Heart right ventricle (tissue), 16 donors: ENCODE measurements at regions not wholly inside any gene's neighbourhood (a gene's known extent, or its start where the extent isn't known, plus 50 kb on each side); places are given as distances from the start of the nearest gene placed in this dataset.
"Not testable (repeated sequence)": the region's sequence is repeated elsewhere in the genome, so short reads cannot be mapped to it uniquely, and the experiment has no call there.

Experiments
- ATAC-seq, 8 donors: fragments of 200-7000 bp; cut with Tn5 transposase; one replicate each; pipeline ENCODE4 v1.9.1; 2020; ENCODE audit warnings: mild to moderate bottlenecking in 8 of 8, moderate library complexity in 8 of 8, moderate number of reproducible peaks in 1 of 8
- DNase-seq, 2 donors: peaks; one replicate each; pipeline ENCODE4 v3.0.0-alpha.2; 2020
- H3K27ac ChIP-seq, 10 donors: fragments of 200-600 bp; sonication (generic) in 2 of 10; one replicate each; pipeline versions ENCODE4 v1.5.0 to v1.8.0; 2020 to 2022; ENCODE audit warnings: mild to moderate bottlenecking in 3 of 10
- H3K27me3 ChIP-seq, 7 donors: fragments of 200-600 bp; one replicate each; pipeline ENCODE4 v1.8.0; 2021 to 2022; ENCODE audit warnings: mild to moderate bottlenecking in 2 of 7
- H3K36me3 ChIP-seq, 9 donors: fragments of 200-600 bp; sonication (generic) in 1 of 9; one replicate each; pipeline versions ENCODE4 v1.5.0 to v1.8.0; 2020 to 2022; ENCODE audit warnings: mild to moderate bottlenecking in 2 of 9
- H3K4me1 ChIP-seq, 9 donors: fragments of 200-600 bp; sonication (generic) in 1 of 9; one replicate each; pipeline versions ENCODE4 v1.5.0 to v1.8.0; 2020 to 2022; ENCODE audit warnings: mild to moderate bottlenecking in 4 of 9
- H3K4me3 ChIP-seq, 10 donors: fragments of 200-600 bp; sonication (generic) in 2 of 10; one replicate each; pipeline versions ENCODE4 v1.5.0 to v1.8.0; 2020 to 2022; ENCODE audit warnings: mild to moderate bottlenecking in 7 of 10, moderate library complexity in 2 of 10
- H3K9me3 ChIP-seq, 11 donors: fragments of 200-600 bp in 10 of 11; sonication (generic) in 2 of 11; one replicate each; pipeline versions ENCODE4 v1.5.0 to v1.8.0; 2013 to 2022; ENCODE audit warnings: mild to moderate bottlenecking in 2 of 11, control low read depth in 1 of 11, moderate library complexity in 1 of 11
- CTCF ChIP-seq, 9 donors: fragments of 200-600 bp; sonication (generic) in 2 of 9; IDR thresholded peaks; one replicate each; pipeline versions ENCODE4 v1.5.0 to v1.8.0; 2021 to 2022; ENCODE audit warnings: antibody characterized with exemption in 9 of 9, mild to moderate bottlenecking in 5 of 9, moderate library complexity in 1 of 9
- WGBS, 2 donors: extraction: QIAGEN DNeasy Blood & Tissue Kit; methylation state at CpG; one replicate each; pipeline ENCODE4 v1.1.7; 2013; ENCODE audit warnings: inconsistent platforms in 1 of 2; 5-methylcytosine and 5-hydroxymethylcytosine counted together
- intact Hi-C, 10 donors: fragments of 100-400 bp; cut with DNase I; formaldehyde crosslinking; loops; one replicate each; pipeline versions ENCODE4 v1.11.1 to v1.14.2; 2022
- donor health status: Arrhythmogenic right ventricular cardiomyopathy.
- donor health status: ischemic (EF 13 %, LVEDD 7.1; RV severe dilation, severe dysfunction).
- donor health status: healthy with polysubstance abuse.
- donor health status: DM: no; HTN: yes; CAD: no.
- donor health status: DM: no; HTN: no; CAD: no.
- donor health status: ischemic (EF 25% LVEDD 6.9; RV normal size, moderate dysfunction).
- donor health status: ischemic (EF 25% LVEDD 5.7; RV mildly dilated, moderate dysfunction).
- donor health status: healthy.
- donor health status: DM: yes; HTN: yes; CAD: no.
- donor health status: Ischemic cardiomyopathy.
- donor health status: ischemic (EF 35%, LVEDD 5.7; RV mildly dilated, moderate dysfunction).
- donor health status: nonischemic (EF 11% LVEDD 7.7; RV severe dilation, severe dysfunction).
- donor health status: DM: yes; HTN: yes; CAD: no.
- donor health status: PGD.
- donor health status: ischemic (EF 29% LVEDD 5.4; RV normal size, mild dysfunction).
- donor health status: nonischemic (EF 23%, LVEDD 6.1; RV moderate dilation, normal function).

GRCh38 chr3:20478436-20478835 lies 292.4 kb upstream of the SGO1 start:
- ATAC-seq = no peak
- peaks cover 0 to 18% (median 8%) of the 10 kb centered on the region in 11 donors for H3K9me3 ChIP-seq

GRCh38 chr3:20464237-20464636 lies 278.2 kb upstream of the SGO1 start:
- H3K4me1 ChIP-seq, H3K27me3 ChIP-seq, DNase-seq, H3K27ac ChIP-seq, ATAC-seq, H3K36me3 ChIP-seq, H3K4me3 ChIP-seq, intact Hi-C loops: not testable (repeated sequence)
- 97 to 98% methylated on average over 2 of the region's 2 CpGs for WGBS, 2 donors
- peaks cover 0 to 32% (median 0%) of the 10 kb centered on the region in 11 donors for H3K9me3 ChIP-seq

More at GRCh38 chr3:20478436-20478835, 292.4 kb upstream of the SGO1 start:
- DNase-seq = no peak
- TF ChIP-seq CTCF (IDR thresholded peaks at IDR 0.05) = no peak
- Histone ChIP-seq H3K4me1 (no peaks in the 10 kb centered on the region), H3K27ac (no peak overlapping the region), H3K4me3 (no peak overlapping the region), H3K36me3 (no peaks in the 10 kb centered on the region), H3K27me3 (no peaks in the 10 kb centered on the region)
- intact Hi-C loops = no loop called here

DNA sequence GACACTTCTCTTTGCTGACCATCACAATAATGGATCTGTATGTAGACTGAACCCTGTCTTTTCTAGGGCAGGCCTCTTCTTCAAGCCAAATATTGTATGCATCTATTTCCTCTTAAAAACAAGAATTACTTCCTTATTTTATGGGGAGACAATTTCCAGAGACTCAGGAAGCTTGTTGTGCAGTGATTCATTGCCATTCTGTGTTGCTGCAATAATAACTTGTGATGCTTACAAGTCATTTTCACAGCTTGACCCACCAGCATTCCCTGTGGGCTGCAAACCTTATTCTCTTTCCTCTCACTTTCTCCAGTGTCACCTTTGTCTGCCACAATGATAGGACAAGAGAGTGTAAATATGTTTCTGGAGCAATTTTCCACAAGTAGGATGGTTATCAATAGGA lies 276.7 kb upstream of the SGO1 start:
- H3K4me3 ChIP-seq = no peak overlapping the region
- intact Hi-C loops = no loop called here
- ATAC-seq (no peak), DNase-seq (no peak)
- H3K36me3 ChIP-seq = no peaks in the 10 kb centered on the region
- no peak overlapping the region for H3K27ac ChIP-seq
- no peak for TF ChIP-seq CTCF (IDR thresholded peaks at IDR 0.05)
- peaks cover 0 to 27% (median 3%) of the 10 kb centered on the region in 11 donors for H3K9me3 ChIP-seq
- H3K27me3 ChIP-seq = no peaks in the 10 kb centered on the region
- no peaks in the 10 kb centered on the region for H3K4me1 ChIP-seq

GRCh38 chr3:20462226-20462625 lies 276.2 kb upstream of the SGO1 start:
- H3K4me1 ChIP-seq = no peaks in the 10 kb centered on the region
- intact Hi-C loops = no loop called here
- 68 to 70% methylated on average over 1 of the region's 1 CpG for WGBS, 2 donors
- no peak for DNase-seq
- no peaks in the 10 kb centered on the region for H3K36me3 ChIP-seq
- no peak overlapping the region for H3K4me3 ChIP-seq
- H3K27me3 ChIP-seq = no peaks in the 10 kb centered on the region
- no peak overlapping the region for H3K27ac ChIP-seq
- no peak for TF ChIP-seq CTCF (IDR thresholded peaks at IDR 0.05)
- ATAC-seq = no peak
- peaks cover 0 to 25% (median 3%) of the 10 kb centered on the region in 11 donors for H3K9me3 ChIP-seq

- 47 to 56% methylated on average over 4 of the region's 4 CpGs for WGBS, 2 donors
- H3K27me3 ChIP-seq = no peaks in the 10 kb centered on the region
- intact Hi-C loops = no loop called here
- no peaks in the 10 kb centered on the region for H3K36me3 ChIP-seq
- ATAC-seq (peak in 6 of 8 donors; percentile 50 to 63 (median 56)), DNase-seq (no peak)
- peak overlapping the region in 3 of 10 donors; percentile 3 to 20 (median 7) for H3K27ac ChIP-seq
- TF ChIP-seq CTCF (IDR thresholded peaks at IDR 0.05) = no peak
- no peak overlapping the region for H3K4me3 ChIP-seq
- peaks cover 0 to 23% (median 3%) of the 10 kb centered on the region in 11 donors for H3K9me3 ChIP-seq
- H3K4me1 ChIP-seq = no peaks in the 10 kb centered on the region
Observed at GRCh38 chr3:20458994-20459716, 273.1 kb upstream of the SGO1 start.
